H1 (cell line): ENCODE measurements at regions not wholly inside any gene's neighbourhood (a gene's known extent, or its start where the extent isn't known, plus 50 kb on each side); places are given as distances from the start of the nearest gene placed in this dataset.

Experiments
- CBX8 ChIP-seq: fragments of 300-800, 300-1000 bp; sonication (generic); IDR thresholded peaks from 2 replicates; pipeline ENCODE4 v1.7.1; 2016; ENCODE audit warnings: low read depth, low read length, borderline replicate concordance
- EGR1 ChIP-seq: IDR thresholded peaks from 2 replicates; pipeline ENCODE4 v1.6.1; 2011; ENCODE audit warnings: low read depth, low read length, borderline replicate concordance
- EP300 ChIP-seq, 2 experiments: IDR thresholded peaks; 1 replicate in 1 of 2; 2 replicates in 1 of 2; pipeline ENCODE4 v1.6.1; 2011 to 2012; ENCODE audit warnings: low read depth in 2 of 2, low read length in 2 of 2, mild to moderate bottlenecking in 2 of 2, borderline replicate concordance in 1 of 2, inconsistent platforms in 1 of 2, moderate library complexity in 1 of 2
- SP4 ChIP-seq: IDR thresholded peaks from 2 replicates; pipeline ENCODE4 v1.6.1; 2012; ENCODE audit warnings: low read length, inconsistent platforms
- TAF1 ChIP-seq: IDR thresholded peaks from 2 replicates; pipeline ENCODE4 v1.6.1; 2011; ENCODE audit warnings: mild to moderate bottlenecking, low read depth, low read length

DNA sequence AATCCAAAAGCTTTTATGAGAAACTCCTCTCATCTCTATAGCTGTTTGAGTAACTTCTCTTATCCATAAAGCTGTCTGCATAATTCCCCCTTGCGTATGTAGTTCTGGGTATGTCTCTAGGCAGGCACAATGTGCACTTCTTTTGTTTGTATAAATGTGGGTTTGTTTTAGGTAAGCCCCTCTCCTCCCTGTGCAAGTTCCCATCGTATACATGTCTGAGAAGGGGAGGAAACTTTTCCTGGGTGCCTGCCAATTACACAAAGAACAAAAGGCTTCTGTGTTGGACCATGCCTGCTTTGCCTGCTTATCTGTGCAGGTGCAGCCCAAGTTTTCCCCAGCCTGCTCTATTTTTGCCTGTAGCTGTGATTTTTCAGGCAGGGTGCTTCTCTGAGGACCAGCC is 96.7 kb downstream of the CCER1 start (continued):
- TF ChIP-seq EP300 (IDR thresholded peaks at IDR 0.05; ENCODE audit: borderline replicate concordance in 1 of 2, low read depth in 2 of 2, low read length in 2 of 2) (no peak), CBX8 (no peak), SP4 (no peak), EGR1 (no peak), TAF1 (no peak)
